ENCODE measurements at regions not wholly inside any gene's neighbourhood (a gene's known extent, or its start where the extent isn't known, plus 50 kb on each side); places are given as distances from the start of the nearest gene placed in this dataset.

GRCh38 chr2:38155015-38155414 is 79.1 kb upstream of the CYP1B1 start:
- no peaks in the 10 kb centered on the region for H3K4me1 ChIP-seq (ENCODE audit: insufficient read depth, low read length, poor library complexity, severe bottlenecking)

GRCh38 chr2:38154395-38154794 is 78.4 kb upstream of the CYP1B1 start:
- H3K4me2 ChIP-seq (ENCODE audit: low read depth, low read length, poor library complexity, severe bottlenecking), result no peak overlapping the region
- no peaks in the 10 kb centered on the region for H3F3A ChIP-seq (ENCODE audit: low read depth)
- no peaks in the 10 kb centered on the region for H3K4me1 ChIP-seq (ENCODE audit: insufficient read depth, low read length, poor library complexity, severe bottlenecking)
- no peaks in the 10 kb centered on the region for H3K9me2 ChIP-seq (replicated peaks; ENCODE audit: low read depth, low read length)
- H3K9ac ChIP-seq (ENCODE audit: low read depth, low read length, poor library complexity, severe bottlenecking), result no peak overlapping the region
- H2AFZ ChIP-seq (ENCODE audit: low read length), result no peak overlapping the region
- H3K27me3 ChIP-seq (ENCODE audit: insufficient read depth, low read length, poor library complexity, severe bottlenecking), result peaks cover 6% of the 10 kb centered on the region
- no peaks in the 10 kb centered on the region for H3K79me2 ChIP-seq (ENCODE audit: insufficient read depth, low read length)
- no peaks in the 10 kb centered on the region for H4K20me1 ChIP-seq (ENCODE audit: insufficient read depth, low read length, poor library complexity, severe bottlenecking)
- no peak overlapping the region for H3K4me3 ChIP-seq (ENCODE audit: low read length, poor library complexity, severe bottlenecking)
- TF ChIP-seq EZH2phosphoT487 (IDR thresholded peaks at IDR 0.05; ENCODE audit: borderline replicate concordance) (no peak), CTCF (conservative IDR thresholded peaks at IDR 0.05; ENCODE audit: low read length) (no peak)
- no peaks in the 10 kb centered on the region for H3K9me3 ChIP-seq (ENCODE audit: insufficient read depth, low read depth, low read length)
- no peaks in the 10 kb centered on the region for H3K36me3 ChIP-seq (ENCODE audit: insufficient read depth, low read length)

More at GRCh38 chr2:38155015-38155414, 79.1 kb upstream of the CYP1B1 start:
- H3K4me3 ChIP-seq (ENCODE audit: low read length, poor library complexity, severe bottlenecking), result no peak overlapping the region
- no peak for TF ChIP-seq EZH2phosphoT487 (IDR thresholded peaks at IDR 0.05; ENCODE audit: borderline replicate concordance)
- TF ChIP-seq CTCF (conservative IDR thresholded peaks at IDR 0.05; ENCODE audit: low read length), result no peak
- no peak overlapping the region for H3K4me2 ChIP-seq (ENCODE audit: low read depth, low read length, poor library complexity, severe bottlenecking)
- H2AFZ ChIP-seq (ENCODE audit: low read length), result no peak overlapping the region
- H3K36me3 ChIP-seq (ENCODE audit: insufficient read depth, low read length), result no peaks in the 10 kb centered on the region
- no peak overlapping the region for H3K9ac ChIP-seq (ENCODE audit: low read depth, low read length, poor library complexity, severe bottlenecking)
- H3K79me2 ChIP-seq (ENCODE audit: insufficient read depth, low read length), result no peaks in the 10 kb centered on the region
- H3K9me3 ChIP-seq (ENCODE audit: insufficient read depth, low read depth, low read length), result no peaks in the 10 kb centered on the region
- no peaks in the 10 kb centered on the region for H3K9me2 ChIP-seq (replicated peaks; ENCODE audit: low read depth, low read length)
- no peaks in the 10 kb centered on the region for H4K20me1 ChIP-seq (ENCODE audit: insufficient read depth, low read length, poor library complexity, severe bottlenecking)
- peaks cover 6% of the 10 kb centered on the region for H3K27me3 ChIP-seq (ENCODE audit: insufficient read depth, low read length, poor library complexity, severe bottlenecking)
- no peaks in the 10 kb centered on the region for H3F3A ChIP-seq (ENCODE audit: low read depth)

- TF ChIP-seq EZH2phosphoT487 (IDR thresholded peaks at IDR 0.05; ENCODE audit: borderline replicate concordance) (no peak), CTCF (conservative IDR thresholded peaks at IDR 0.05; ENCODE audit: low read length) (no peak)
- H3K4me1 ChIP-seq (ENCODE audit: insufficient read depth, low read length, poor library complexity, severe bottlenecking), result no peaks in the 10 kb centered on the region
- no peaks in the 10 kb centered on the region for H3K36me3 ChIP-seq (ENCODE audit: insufficient read depth, low read length)
- H3K9me3 ChIP-seq (ENCODE audit: insufficient read depth, low read depth, low read length), result no peaks in the 10 kb centered on the region
- peaks cover 6% of the 10 kb centered on the region for H3K27me3 ChIP-seq (ENCODE audit: insufficient read depth, low read length, poor library complexity, severe bottlenecking)
- H3F3A ChIP-seq (ENCODE audit: low read depth), result no peaks in the 10 kb centered on the region
- no peaks in the 10 kb centered on the region for H3K79me2 ChIP-seq (ENCODE audit: insufficient read depth, low read length)
- no peak overlapping the region for H3K9ac ChIP-seq (ENCODE audit: low read depth, low read length, poor library complexity, severe bottlenecking)
- H3K4me3 ChIP-seq (ENCODE audit: low read length, poor library complexity, severe bottlenecking), result no peak overlapping the region
- no peak overlapping the region for H2AFZ ChIP-seq (ENCODE audit: low read length)
- no peak overlapping the region for H3K4me2 ChIP-seq (ENCODE audit: low read depth, low read length, poor library complexity, severe bottlenecking)
- no peaks in the 10 kb centered on the region for H3K9me2 ChIP-seq (replicated peaks; ENCODE audit: low read depth, low read length)
- no peaks in the 10 kb centered on the region for H4K20me1 ChIP-seq (ENCODE audit: insufficient read depth, low read length, poor library complexity, severe bottlenecking)
Observed at GRCh38 chr2:38153476-38154135, 77.7 kb upstream of the CYP1B1 start.

Data from Loucy (cell line).